Loucy (cell line): ENCODE measurements at regions not wholly inside any gene's neighbourhood (a gene's known extent, or its start where the extent isn't known, plus 50 kb on each side); places are given as distances from the start of the nearest gene placed in this dataset.

ENCODE experiments used
- H2AFZ ChIP-seq: fragments of 200-600 bp; sonication (generic); 2 replicates; pipeline ENCODE4 v1.6.0; 2016; ENCODE audit warnings: antibody characterized with exemption, mild to moderate bottlenecking, low read length, moderate library complexity
- H3F3A ChIP-seq: fragments of 200-600 bp; 2 replicates; pipeline ENCODE4 v1.6.0; 2016; ENCODE audit warnings: antibody characterized with exemption, low read depth, mild to moderate bottlenecking
- H3K27me3 ChIP-seq: fragments of 200-600 bp; sonication (generic); 2 replicates; pipeline ENCODE4 v1.6.1; 2014; ENCODE audit warnings: low read length, mild to moderate bottlenecking; ENCODE audit not compliant: insufficient read depth, poor library complexity, severe bottlenecking
- H3K36me3 ChIP-seq: fragments of 200-600 bp; sonication (generic); 2 replicates; pipeline ENCODE4 v1.6.1; 2016; ENCODE audit warnings: low read length; ENCODE audit not compliant: insufficient read depth
- H3K4me1 ChIP-seq: fragments of 200-600 bp; sonication (generic); 2 replicates; pipeline ENCODE4 v1.5.1; 2014; ENCODE audit warnings: low read length, mild to moderate bottlenecking; ENCODE audit not compliant: insufficient read depth, poor library complexity, severe bottlenecking
- H3K4me2 ChIP-seq: fragments of 200-600 bp; sonication (generic); 2 replicates; pipeline ENCODE4 v1.6.0; 2014; ENCODE audit warnings: antibody characterized with exemption, low read length, low read depth, mild to moderate bottlenecking; ENCODE audit not compliant: poor library complexity, severe bottlenecking
- H3K4me3 ChIP-seq: fragments of 200-600 bp; sonication (generic); 2 replicates; pipeline ENCODE4 v1.5.1; 2014; ENCODE audit warnings: low read length, mild to moderate bottlenecking, mixed read lengths; ENCODE audit not compliant: poor library complexity, severe bottlenecking
- H3K79me2 ChIP-seq: fragments of 200-600 bp; sonication (generic); 2 replicates; pipeline ENCODE4 v1.6.1; 2014; ENCODE audit warnings: low read length; ENCODE audit not compliant: insufficient read depth
- H3K9ac ChIP-seq: fragments of 200-600 bp; sonication (generic); 2 replicates; pipeline ENCODE4 v1.6.0; 2014; ENCODE audit warnings: mild to moderate bottlenecking, low read depth, low read length, moderate library complexity; ENCODE audit not compliant: poor library complexity, severe bottlenecking
- H3K9me2 ChIP-seq: fragments of 200-600 bp; sonication (generic); replicated peaks from 2 replicates; pipeline ENCODE4 v1.6.1; 2016; ENCODE audit warnings: low read depth, low read length, mixed read lengths
- H3K9me3 ChIP-seq: fragments of 200-600 bp; sonication (generic); 2 replicates; pipeline ENCODE4 v1.6.1; 2014; ENCODE audit warnings: mild to moderate bottlenecking, antibody characterized with exemption, low read length, low read depth; ENCODE audit not compliant: insufficient read depth
- H4K20me1 ChIP-seq: fragments of 200-600 bp; sonication (generic); 2 replicates; pipeline ENCODE4 v1.6.0; 2014; ENCODE audit warnings: antibody characterized with exemption, low read length, mild to moderate bottlenecking; ENCODE audit not compliant: insufficient read depth, poor library complexity, severe bottlenecking
- CTCF ChIP-seq: fragments of 200-600 bp; sonication (generic); conservative IDR thresholded peaks from 2 replicates; pipeline ENCODE4 v1.5.1; 2014; ENCODE audit warnings: mild to moderate bottlenecking, antibody characterized with exemption, low read length
- EZH2phosphoT487 ChIP-seq: fragments of 200-600 bp; IDR thresholded peaks from 2 replicates; pipeline ENCODE4 v1.6.1; 2018; ENCODE audit warnings: antibody characterized with exemption, mild to moderate bottlenecking, moderate library complexity, borderline replicate concordance

- no peaks in the 10 kb centered on the region for H3K79me2 ChIP-seq
- no peak overlapping the region for H3K9ac ChIP-seq
- no peak overlapping the region for H3K4me3 ChIP-seq
- no peaks in the 10 kb centered on the region for H3F3A ChIP-seq
- H3K9me2 ChIP-seq = no peaks in the 10 kb centered on the region
- H3K9me3 ChIP-seq = no peaks in the 10 kb centered on the region
- no peaks in the 10 kb centered on the region for H3K4me1 ChIP-seq
- H3K36me3 ChIP-seq = no peaks in the 10 kb centered on the region
- H2AFZ ChIP-seq = no peak overlapping the region
- no peaks in the 10 kb centered on the region for H4K20me1 ChIP-seq
- peaks cover 9% of the 10 kb centered on the region for H3K27me3 ChIP-seq
- H3K4me2 ChIP-seq = no peak overlapping the region
- no peak for TF ChIP-seq EZH2phosphoT487
- no peak for TF ChIP-seq CTCF
Measured at GRCh38 chr2:60629801-60630385, 76.4 kb upstream of the BCL11A start.

- Histone ChIP-seq H3K9me2 (no peaks in the 10 kb centered on the region), H3K4me3 (no peak overlapping the region), H3K4me1 (no peaks in the 10 kb centered on the region), H4K20me1 (no peaks in the 10 kb centered on the region), H3K9me3 (no peaks in the 10 kb centered on the region), H3K4me2 (no peak overlapping the region), H3K36me3 (no peaks in the 10 kb centered on the region), H3F3A (no peaks in the 10 kb centered on the region), H3K27me3 (no peaks in the 10 kb centered on the region), H3K79me2 (no peaks in the 10 kb centered on the region), H2AFZ (no peak overlapping the region), H3K9ac (no peak overlapping the region)
- TF ChIP-seq EZH2phosphoT487 (no peak), CTCF (no peak)
Measured at GRCh38 chr2:60633615-60634014, 80.2 kb upstream of the BCL11A start.

- Histone ChIP-seq H4K20me1 (no peaks in the 10 kb centered on the region), H3K9me2 (no peaks in the 10 kb centered on the region), H3F3A (no peaks in the 10 kb centered on the region), H3K9me3 (no peaks in the 10 kb centered on the region), H2AFZ (no peak overlapping the region), H3K27me3 (no peaks in the 10 kb centered on the region), H3K4me3 (no peak overlapping the region), H3K4me2 (no peak overlapping the region), H3K79me2 (no peaks in the 10 kb centered on the region), H3K9ac (no peak overlapping the region), H3K36me3 (no peaks in the 10 kb centered on the region), H3K4me1 (no peaks in the 10 kb centered on the region)
- TF ChIP-seq CTCF (no peak), EZH2phosphoT487 (no peak)
Measured at GRCh38 chr2:60634438-60634837, 81.0 kb upstream of the BCL11A start.
